Vagina (tissue), 2 donors: ENCODE measurements at regions not wholly inside any gene's neighbourhood (a gene's known extent, or its start where the extent isn't known, plus 50 kb on each side); places are given as distances from the start of the nearest gene placed in this dataset.

ENCODE experiments used
- CTCF ChIP-seq, 3 experiments: fragments of 450-650 bp in 2 of 3; fragments of 200-600 bp in 1 of 3; sonication (generic) in 1 of 3; IDR thresholded peaks; one replicate each; pipeline ENCODE4 v1.5.1; 2017 to 2019; ENCODE audit warnings: antibody characterized with exemption in 3 of 3, mild to moderate bottlenecking in 2 of 3, moderate library complexity in 2 of 3
- POLR2A ChIP-seq, 2 donors: fragments of 450-650 bp; IDR thresholded peaks; one replicate each; pipeline ENCODE4 v1.6.1; 2017; ENCODE audit warnings: antibody characterized with exemption in 2 of 2, mild to moderate bottlenecking in 2 of 2, moderate library complexity in 2 of 2
- POLR2AphosphoS5 ChIP-seq, 2 donors: sonication (generic); formaldehyde crosslinking; IDR thresholded peaks; one replicate each; pipeline ENCODE4 v1.9.0; 2017; ENCODE audit warnings: antibody characterized with exemption in 2 of 2, mild to moderate bottlenecking in 2 of 2, low read depth in 1 of 2; ENCODE audit not compliant: insufficient read depth in 1 of 2

- TF ChIP-seq POLR2A (IDR thresholded peaks at IDR 0.05) (no peak), POLR2AphosphoS5 (IDR thresholded peaks at IDR 0.05; ENCODE audit: insufficient read depth in 1 of 2, low read depth in 1 of 2) (no peak), CTCF (IDR thresholded peaks at IDR 0.05) (no peak)
These were observed 537.8 kb upstream of the DPPA4 start for GRCh38 chr3:109874896-109875708.
